ENCODE measurements at regions not wholly inside any gene's neighbourhood (a gene's known extent, or its start where the extent isn't known, plus 50 kb on each side); places are given as distances from the start of the nearest gene placed in this dataset.

DNA sequence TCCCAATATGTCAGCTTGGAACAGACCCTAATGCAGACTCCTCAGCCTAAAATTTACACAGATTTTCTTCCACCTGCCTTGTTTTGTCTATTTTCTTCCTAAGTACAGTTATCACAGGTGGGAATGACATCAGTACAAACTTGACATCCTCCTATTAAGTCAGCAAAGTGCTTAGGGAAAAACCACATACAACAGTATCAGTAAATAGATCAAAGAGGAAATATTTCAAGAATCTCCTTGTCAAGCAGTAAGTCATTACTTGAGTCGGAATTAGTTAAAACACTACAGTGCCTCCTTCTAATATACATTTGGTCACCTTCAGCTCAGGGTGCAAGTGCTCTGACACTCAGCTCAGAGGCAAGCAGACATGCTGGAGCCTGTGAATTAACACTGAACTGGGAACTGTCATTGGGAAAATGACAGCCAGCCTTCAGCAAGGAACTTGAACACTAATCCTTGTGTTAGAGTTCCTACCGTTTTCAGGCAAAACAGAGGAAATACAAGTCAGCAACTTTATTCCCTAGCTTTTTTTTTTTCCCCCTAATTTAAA lies 394.3 kb upstream of the HTR2A start:
- Histone ChIP-seq H3K9me3 (ENCODE audit: control extremely low read depth in 1 of 3, control insufficient read depth in 2 of 3, insufficient read depth in 1 of 3, low read length in 2 of 3) (no peaks in the 10 kb centered on the region), H4K20me1 (ENCODE audit: control insufficient read depth, insufficient read depth, low read length, poor library complexity, severe bottlenecking) (no peaks in the 10 kb centered on the region), H3K4me1 (ENCODE audit: control insufficient read depth in 2 of 2, insufficient read depth in 2 of 2, low read length in 2 of 2) (no peaks in the 10 kb centered on the region), H3K27ac (ENCODE audit: low read length in 2 of 2) (no peak overlapping the region), H2AFZ (ENCODE audit: insufficient read depth, low read depth, low read length, poor library complexity, severe bottlenecking) (no peak overlapping the region), H3K4me3 (ENCODE audit: control extremely low read depth in 1 of 5, extremely low read depth in 1 of 5, insufficient read depth in 1 of 5, low read depth in 2 of 5, low read length in 4 of 5) (no peak overlapping the region), H3K27me3 (replicated peaks in 1 of 4; ENCODE audit: control extremely low read depth in 1 of 4, control insufficient read depth in 3 of 4, insufficient read depth in 4 of 4, low read length in 3 of 4) (peaks cover 0 to 4% (median 0%) of the 10 kb centered on the region in 4 experiments), H3K4me2 (replicated peaks; ENCODE audit: low read depth, low read length, poor library complexity, severe bottlenecking) (no peak overlapping the region), H3K36me3 (replicated peaks in 1 of 2; ENCODE audit: control extremely low read depth in 1 of 2, control insufficient read depth in 1 of 2, extremely low read depth in 1 of 2, insufficient read depth in 2 of 2, low read length in 1 of 2) (no peaks in the 10 kb centered on the region), H3K79me2 (ENCODE audit: control insufficient read depth, insufficient read depth, low read length) (no peaks in the 10 kb centered on the region), H3K9ac (ENCODE audit: low read length) (no peak overlapping the region)
- intact Hi-C loops (cut with micrococcal nuclease): no loop called here
- no peaks in the 10 kb centered on the region for H3K4me1 Mint-ChIP-seq
- WGBS (ENCODE audit: insufficient coverage): 46% methylated on average over 2 of the region's 2 CpGs
- ChIA-PET CTCF (no interaction called here), POLR2A (no interaction called here)
- H3K9me3 Mint-ChIP-seq (ENCODE audit: insufficient read depth): no peaks in the 10 kb centered on the region
- no peak for ATAC-seq (ENCODE audit: low read depth)
- H3K27ac Mint-ChIP-seq: no peak overlapping the region
- no peak for DNase-seq
- peaks cover 20% of the 10 kb centered on the region for H3K27me3 Mint-ChIP-seq
- no peak for TF ChIP-seq EZH2 (IDR thresholded peaks at IDR 0.05; ENCODE audit: borderline replicate concordance, insufficient read depth, low read depth, low read length, poor library complexity, severe bottlenecking)
- TF ChIP-seq, protein P1, sequence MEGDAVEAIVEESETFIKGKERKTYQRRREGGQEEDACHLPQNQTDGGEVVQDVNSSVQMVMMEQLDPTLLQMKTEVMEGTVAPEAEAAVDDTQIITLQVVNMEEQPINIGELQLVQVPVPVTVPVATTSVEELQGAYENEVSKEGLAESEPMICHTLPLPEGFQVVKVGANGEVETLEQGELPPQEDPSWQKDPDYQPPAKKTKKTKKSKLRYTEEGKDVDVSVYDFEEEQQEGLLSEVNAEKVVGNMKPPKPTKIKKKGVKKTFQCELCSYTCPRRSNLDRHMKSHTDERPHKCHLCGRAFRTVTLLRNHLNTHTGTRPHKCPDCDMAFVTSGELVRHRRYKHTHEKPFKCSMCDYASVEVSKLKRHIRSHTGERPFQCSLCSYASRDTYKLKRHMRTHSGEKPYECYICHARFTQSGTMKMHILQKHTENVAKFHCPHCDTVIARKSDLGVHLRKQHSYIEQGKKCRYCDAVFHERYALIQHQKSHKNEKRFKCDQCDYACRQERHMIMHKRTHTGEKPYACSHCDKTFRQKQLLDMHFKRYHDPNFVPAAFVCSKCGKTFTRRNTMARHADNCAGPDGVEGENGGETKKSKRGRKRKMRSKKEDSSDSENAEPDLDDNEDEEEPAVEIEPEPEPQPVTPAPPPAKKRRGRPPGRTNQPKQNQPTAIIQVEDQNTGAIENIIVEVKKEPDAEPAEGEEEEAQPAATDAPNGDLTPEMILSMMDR (IDR thresholded peaks at IDR 0.05): no peak
- H3K4me3 Mint-ChIP-seq: no peak overlapping the region

- Mint-ChIP-seq H3K27me3 (peaks cover 13% of the 10 kb centered on the region), H3K4me1 (no peaks in the 10 kb centered on the region), H3K9me3 (ENCODE audit: insufficient read depth) (no peaks in the 10 kb centered on the region), H3K4me3 (no peak overlapping the region), H3K27ac (no peak overlapping the region)
- H3K4me3 ChIP-seq (ENCODE audit: control extremely low read depth in 1 of 5, extremely low read depth in 1 of 5, insufficient read depth in 1 of 5, low read depth in 2 of 5, low read length in 4 of 5): no peak overlapping the region
- no peak for TF ChIP-seq EZH2 (IDR thresholded peaks at IDR 0.05; ENCODE audit: borderline replicate concordance, insufficient read depth, low read depth, low read length, poor library complexity, severe bottlenecking)
- TF ChIP-seq, protein P1 (IDR thresholded peaks at IDR 0.05): no peak
- H3K9me3 ChIP-seq (ENCODE audit: control extremely low read depth in 1 of 3, control insufficient read depth in 2 of 3, insufficient read depth in 1 of 3, low read length in 2 of 3): no peaks in the 10 kb centered on the region
- ChIA-PET POLR2A (no interaction called here), CTCF (no interaction called here)
- H2AFZ ChIP-seq (ENCODE audit: insufficient read depth, low read depth, low read length, poor library complexity, severe bottlenecking): no peak overlapping the region
- no peak overlapping the region for H3K9ac ChIP-seq (ENCODE audit: low read length)
- H3K4me2 ChIP-seq (replicated peaks; ENCODE audit: low read depth, low read length, poor library complexity, severe bottlenecking): no peak overlapping the region
- intact Hi-C loops (cut with micrococcal nuclease): no loop called here
- H3K36me3 ChIP-seq (replicated peaks in 1 of 2; ENCODE audit: control extremely low read depth in 1 of 2, control insufficient read depth in 1 of 2, extremely low read depth in 1 of 2, insufficient read depth in 2 of 2, low read length in 1 of 2): no peaks in the 10 kb centered on the region
- no CpG with 5 or more reads among the region's 1 CpG for WGBS (ENCODE audit: insufficient coverage)
- no peak overlapping the region for H3K27ac ChIP-seq (ENCODE audit: low read length in 2 of 2)
- no peak for DNase-seq
- H3K79me2 ChIP-seq (ENCODE audit: control insufficient read depth, insufficient read depth, low read length): no peaks in the 10 kb centered on the region
- H3K4me1 ChIP-seq (ENCODE audit: control insufficient read depth in 2 of 2, insufficient read depth in 2 of 2, low read length in 2 of 2): no peaks in the 10 kb centered on the region
- ATAC-seq (ENCODE audit: low read depth): no peak
- no peaks in the 10 kb centered on the region for H4K20me1 ChIP-seq (ENCODE audit: control insufficient read depth, insufficient read depth, low read length, poor library complexity, severe bottlenecking)
- H3K27me3 ChIP-seq (replicated peaks in 1 of 4; ENCODE audit: control extremely low read depth in 1 of 4, control insufficient read depth in 3 of 4, insufficient read depth in 4 of 4, low read length in 3 of 4): peaks cover 0 to 4% (median 0%) of the 10 kb centered on the region in 4 experiments
Measured at GRCh38 chr13:47289567-47289966, 392.7 kb upstream of the HTR2A start.

Measured in B cell (primary cell).